Mucosa of descending colon (tissue), 3 donors: ENCODE measurements at regions not wholly inside any gene's neighbourhood (a gene's known extent, or its start where the extent isn't known, plus 50 kb on each side); places are given as distances from the start of the nearest gene placed in this dataset.

ENCODE experiments used
- ATAC-seq: fragments of 200-7000 bp; cut with Tn5 transposase; one replicate; pipeline ENCODE4 v1.9.1; 2020; ENCODE audit warnings: mild to moderate bottlenecking, moderate library complexity
- DNase-seq, 3 donors: peaks; one replicate each; pipeline ENCODE4 v3.0.0-alpha.2; 2020
- H3K36me3 ChIP-seq: fragments of 200-600 bp; one replicate; pipeline ENCODE4 v1.8.0; 2021; ENCODE audit warnings: low read depth, mild to moderate bottlenecking
- H3K4me1 ChIP-seq: fragments of 200-600 bp; one replicate; pipeline ENCODE4 v1.8.0; 2021; ENCODE audit warnings: low read depth, mild to moderate bottlenecking
- H3K4me3 ChIP-seq: fragments of 200-600 bp; one replicate; pipeline ENCODE4 v1.8.0; 2021; ENCODE audit warnings: mild to moderate bottlenecking
- H3K9me3 ChIP-seq: fragments of 200-600 bp; one replicate; pipeline ENCODE4 v1.8.0; 2021; ENCODE audit warnings: mild to moderate bottlenecking
- intact Hi-C, 2 donors: fragments of 100-400 bp; cut with DNase I in 1 of 2; cut with micrococcal nuclease in 1 of 2; formaldehyde crosslinking; loops; one replicate each; pipeline versions ENCODE4 v1.11.0 to v1.11.1; 2022; cut with DNase I, micrococcal nuclease
- TF ChIP-seq, protein P1 (sequence below): fragments of 200-600 bp; IDR thresholded peaks from one replicate; pipeline ENCODE4 v1.8.0; 2022; ENCODE audit warnings: antibody characterized with exemption, mild to moderate bottlenecking
- donor health status: DM: no; HTN: no; CAD: no; lungs with moderate emphysema.
- donor health status: DM: no; HTN: no; CAD: no.
- donor health status: DM: no; HTN: yes; CAD: no.

GRCh38 chr17:79341816-79342215, 267.2 kb downstream of the ENGASE start:
- Histone ChIP-seq H3K4me1 (no peaks in the 10 kb centered on the region), H3K36me3 (no peaks in the 10 kb centered on the region), H3K4me3 (no peak overlapping the region), H3K9me3 (no peaks in the 10 kb centered on the region)
- DNase-seq (peak in 1 of 3 donors; percentile 12), ATAC-seq (no peak)
- intact Hi-C loops, result no loop called here
- TF ChIP-seq, protein P1, sequence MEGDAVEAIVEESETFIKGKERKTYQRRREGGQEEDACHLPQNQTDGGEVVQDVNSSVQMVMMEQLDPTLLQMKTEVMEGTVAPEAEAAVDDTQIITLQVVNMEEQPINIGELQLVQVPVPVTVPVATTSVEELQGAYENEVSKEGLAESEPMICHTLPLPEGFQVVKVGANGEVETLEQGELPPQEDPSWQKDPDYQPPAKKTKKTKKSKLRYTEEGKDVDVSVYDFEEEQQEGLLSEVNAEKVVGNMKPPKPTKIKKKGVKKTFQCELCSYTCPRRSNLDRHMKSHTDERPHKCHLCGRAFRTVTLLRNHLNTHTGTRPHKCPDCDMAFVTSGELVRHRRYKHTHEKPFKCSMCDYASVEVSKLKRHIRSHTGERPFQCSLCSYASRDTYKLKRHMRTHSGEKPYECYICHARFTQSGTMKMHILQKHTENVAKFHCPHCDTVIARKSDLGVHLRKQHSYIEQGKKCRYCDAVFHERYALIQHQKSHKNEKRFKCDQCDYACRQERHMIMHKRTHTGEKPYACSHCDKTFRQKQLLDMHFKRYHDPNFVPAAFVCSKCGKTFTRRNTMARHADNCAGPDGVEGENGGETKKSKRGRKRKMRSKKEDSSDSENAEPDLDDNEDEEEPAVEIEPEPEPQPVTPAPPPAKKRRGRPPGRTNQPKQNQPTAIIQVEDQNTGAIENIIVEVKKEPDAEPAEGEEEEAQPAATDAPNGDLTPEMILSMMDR, result no peak

- H3K4me3 ChIP-seq, result no peak overlapping the region
- ATAC-seq (no peak), DNase-seq (peak in 1 of 3 donors; percentile 37)
Measured at GRCh38 chr17:79341222-79341780, 266.7 kb downstream of the ENGASE start.

DNA sequence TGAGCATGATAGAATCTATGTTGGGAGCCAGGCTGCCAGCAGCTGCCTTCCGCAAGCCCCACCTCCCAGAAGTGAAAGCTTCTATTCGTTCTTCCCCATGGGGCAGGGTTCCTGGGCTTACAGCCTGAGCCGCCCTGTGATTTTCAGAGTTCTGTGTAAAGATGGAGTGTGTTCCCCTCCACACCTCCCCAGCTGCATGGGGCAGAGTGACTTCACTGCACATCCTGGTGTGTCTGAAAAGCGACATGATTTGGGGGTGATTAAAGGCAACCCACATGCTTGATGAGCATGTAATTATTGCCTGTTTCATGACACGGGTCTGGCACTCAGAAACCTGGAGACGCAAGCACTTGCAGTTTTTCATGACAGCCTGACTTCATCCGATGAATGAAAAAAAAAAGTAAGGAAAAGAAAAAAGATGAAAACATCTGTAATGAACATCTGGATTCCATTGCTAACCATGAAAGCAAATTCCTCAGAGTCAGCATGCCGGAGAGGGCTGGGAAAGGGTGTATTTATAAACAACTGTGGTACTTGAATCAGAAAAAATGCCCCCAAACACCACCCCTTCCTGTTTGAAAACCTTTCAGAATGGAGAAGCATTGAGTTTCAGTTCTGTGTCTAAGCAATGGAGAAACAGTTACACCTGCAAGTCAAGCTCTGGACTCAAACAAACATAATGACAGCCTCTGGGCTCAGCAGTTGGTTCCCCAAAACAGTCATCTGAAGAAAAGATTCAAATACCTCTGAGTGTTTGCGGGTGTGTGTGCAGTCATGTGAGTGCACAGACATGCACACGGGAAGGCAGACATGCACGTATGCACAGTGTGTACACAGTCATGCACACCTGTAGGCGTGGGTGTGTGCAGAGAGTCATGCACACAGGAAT, 266.0 kb downstream of the ENGASE start:
- peak in 2 of 3 donors; percentile 18 to 40 for DNase-seq
- Histone ChIP-seq H3K36me3 (no peaks in the 10 kb centered on the region), H3K4me3 (no peak overlapping the region), H3K4me1 (no peaks in the 10 kb centered on the region), H3K9me3 (no peaks in the 10 kb centered on the region)
- intact Hi-C loops, result no loop called here
- TF ChIP-seq, protein P1, result no peak
- ATAC-seq, result peak; percentile 66

More at GRCh38 chr17:79341222-79341780, 266.7 kb downstream of the ENGASE start:
- TF ChIP-seq, protein P1, result no peak
- Histone ChIP-seq H3K36me3 (no peaks in the 10 kb centered on the region), H3K4me1 (no peaks in the 10 kb centered on the region), H3K9me3 (no peaks in the 10 kb centered on the region)
- intact Hi-C loops, result no loop called here

DNA sequence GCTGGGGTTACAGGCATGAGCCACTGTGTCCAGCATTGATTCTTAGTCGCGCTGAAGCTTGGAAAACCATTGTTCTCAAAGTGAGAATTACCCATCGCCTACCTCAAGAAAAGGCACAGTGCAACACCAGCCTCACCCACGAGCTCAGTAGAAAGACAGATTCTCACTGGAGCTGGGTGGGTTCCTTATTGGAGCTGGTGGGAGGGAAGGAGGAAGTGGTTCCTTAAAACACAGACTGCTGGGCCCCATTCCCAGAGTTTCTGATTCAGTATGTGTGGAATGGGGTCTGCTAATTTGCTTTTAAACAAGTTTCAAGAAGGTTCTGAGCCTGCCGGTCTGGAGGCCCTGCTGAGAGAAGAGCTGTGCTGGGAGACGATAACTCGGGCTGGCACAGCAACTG, 264.7 kb downstream of the ENGASE start:
- DNase-seq (peak in 1 of 3 donors; percentile 4), ATAC-seq (no peak)
- TF ChIP-seq, protein P1, result no peak
- Histone ChIP-seq H3K4me1 (no peaks in the 10 kb centered on the region), H3K9me3 (no peaks in the 10 kb centered on the region), H3K4me3 (no peak overlapping the region), H3K36me3 (no peaks in the 10 kb centered on the region)
- intact Hi-C loops, result no loop called here

- TF ChIP-seq, protein P1, result no peak
- DNase-seq (no peak), ATAC-seq (no peak)
- intact Hi-C loops, result no loop called here
- Histone ChIP-seq H3K9me3 (no peaks in the 10 kb centered on the region), H3K4me3 (no peak overlapping the region), H3K36me3 (no peaks in the 10 kb centered on the region), H3K4me1 (no peaks in the 10 kb centered on the region)
Measured at GRCh38 chr17:79338604-79339003, 264.0 kb downstream of the ENGASE start.
